Breast epithelium (tissue), 3 donors: ENCODE measurements at regions not wholly inside any gene's neighbourhood (a gene's known extent, or its start where the extent isn't known, plus 50 kb on each side); places are given as distances from the start of the nearest gene placed in this dataset.

Experiments used
- POLR2AphosphoS5 ChIP-seq, 3 donors: sonication (generic); formaldehyde crosslinking; IDR thresholded peaks; one replicate each; pipeline ENCODE4 v1.6.1; 2017; ENCODE audit warnings: antibody characterized with exemption in 3 of 3
- TF ChIP-seq, protein P1 (sequence below), 3 donors: fragments of 450-650 bp; IDR thresholded peaks; one replicate each; pipeline ENCODE4 v1.5.1; 2016 to 2017; ENCODE audit warnings: antibody characterized with exemption in 3 of 3, mild to moderate bottlenecking in 3 of 3, moderate library complexity in 3 of 3

GRCh38 chr3:3305841-3306240 lies 126.3 kb upstream of the CRBN start:
- TF ChIP-seq, protein P1, sequence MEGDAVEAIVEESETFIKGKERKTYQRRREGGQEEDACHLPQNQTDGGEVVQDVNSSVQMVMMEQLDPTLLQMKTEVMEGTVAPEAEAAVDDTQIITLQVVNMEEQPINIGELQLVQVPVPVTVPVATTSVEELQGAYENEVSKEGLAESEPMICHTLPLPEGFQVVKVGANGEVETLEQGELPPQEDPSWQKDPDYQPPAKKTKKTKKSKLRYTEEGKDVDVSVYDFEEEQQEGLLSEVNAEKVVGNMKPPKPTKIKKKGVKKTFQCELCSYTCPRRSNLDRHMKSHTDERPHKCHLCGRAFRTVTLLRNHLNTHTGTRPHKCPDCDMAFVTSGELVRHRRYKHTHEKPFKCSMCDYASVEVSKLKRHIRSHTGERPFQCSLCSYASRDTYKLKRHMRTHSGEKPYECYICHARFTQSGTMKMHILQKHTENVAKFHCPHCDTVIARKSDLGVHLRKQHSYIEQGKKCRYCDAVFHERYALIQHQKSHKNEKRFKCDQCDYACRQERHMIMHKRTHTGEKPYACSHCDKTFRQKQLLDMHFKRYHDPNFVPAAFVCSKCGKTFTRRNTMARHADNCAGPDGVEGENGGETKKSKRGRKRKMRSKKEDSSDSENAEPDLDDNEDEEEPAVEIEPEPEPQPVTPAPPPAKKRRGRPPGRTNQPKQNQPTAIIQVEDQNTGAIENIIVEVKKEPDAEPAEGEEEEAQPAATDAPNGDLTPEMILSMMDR (IDR thresholded peaks at IDR 0.05) = no peak
- no peak for TF ChIP-seq POLR2AphosphoS5 (IDR thresholded peaks at IDR 0.05)
